ENCODE measurements at regions not wholly inside any gene's neighbourhood (a gene's known extent, or its start where the extent isn't known, plus 50 kb on each side); places are given as distances from the start of the nearest gene placed in this dataset.

GRCh38 chr4:13248621-13249298 lies 235.4 kb downstream of the RAB28 start:
- DNase-seq: no peak

GRCh38 chr4:13246107-13246506 lies 238.0 kb downstream of the RAB28 start:
- DNase-seq: no peak

- DNase-seq: no peak
Observed at GRCh38 chr4:13244444-13244843, 239.7 kb downstream of the RAB28 start.

- DNase-seq: no peak
Observed at GRCh38 chr4:13243152-13243551, 241.0 kb downstream of the RAB28 start.

GRCh38 chr4:13240066-13240465 lies 244.1 kb downstream of the RAB28 start:
- DNase-seq: no peak

- no peak for DNase-seq
Observed at GRCh38 chr4:13238936-13239335, 245.2 kb downstream of the RAB28 start.

GRCh38 chr4:13236485-13236884 lies 247.7 kb downstream of the RAB28 start:
- no peak for DNase-seq

- no peak for DNase-seq
Observed at GRCh38 chr4:13233755-13234154, 250.4 kb downstream of the RAB28 start.

GRCh38 chr4:13219971-13220370 lies 264.2 kb downstream of the RAB28 start:
- DNase-seq: no peak

GRCh38 chr4:13218326-13218958 lies 265.7 kb downstream of the RAB28 start:
- DNase-seq: no peak

GRCh38 chr4:13215560-13215959 lies 268.6 kb downstream of the RAB28 start:
- DNase-seq: no peak

- no peak for DNase-seq
Observed at GRCh38 chr4:13212936-13213335, 271.2 kb downstream of the RAB28 start.

- no peak for DNase-seq
Observed at GRCh38 chr4:13209600-13209999, 274.5 kb downstream of the RAB28 start.

GRCh38 chr4:13208558-13209193 lies 275.5 kb downstream of the RAB28 start:
- no peak for DNase-seq

GRCh38 chr4:13207226-13207625 lies 276.9 kb downstream of the RAB28 start:
- no peak for DNase-seq

GRCh38 chr4:13203101-13203500 lies 281.0 kb downstream of the RAB28 start:
- no peak for DNase-seq

GRCh38 chr4:13202701-13203100 lies 281.4 kb downstream of the RAB28 start:
- no peak for DNase-seq

GRCh38 chr4:13201241-13201640 lies 282.9 kb downstream of the RAB28 start:
- DNase-seq: no peak

- no peak for DNase-seq
Observed at GRCh38 chr4:13196721-13197120, 287.4 kb downstream of the RAB28 start.

- no peak for DNase-seq
Observed at GRCh38 chr4:13193662-13194061, 290.5 kb downstream of the RAB28 start.

GRCh38 chr4:13190093-13190721 lies 293.9 kb downstream of the RAB28 start:
- no peak for DNase-seq

- no peak for DNase-seq
Observed at GRCh38 chr4:13184199-13184598, 299.9 kb downstream of the RAB28 start.

GRCh38 chr4:13182133-13182532 lies 302.0 kb downstream of the RAB28 start:
- DNase-seq: no peak

GRCh38 chr4:13181681-13182080 lies 302.5 kb downstream of the RAB28 start:
- DNase-seq: no peak
